GM18511 (cell line): ENCODE measurements at regions not wholly inside any gene's neighbourhood (a gene's known extent, or its start where the extent isn't known, plus 50 kb on each side); places are given as distances from the start of the nearest gene placed in this dataset.

Experiments used
- ATAC-seq: cut with Tn5 transposase; IDR thresholded peaks from one replicate; pipeline ENCODE4 v1.9.1; 2021; ENCODE audit warnings: mild to moderate bottlenecking, moderate library complexity; ENCODE audit not compliant: unreplicated experiment

GRCh38 chr5:117055517-117055916, 480.9 kb upstream of the SEMA6A start:
- no peak for ATAC-seq

DNA sequence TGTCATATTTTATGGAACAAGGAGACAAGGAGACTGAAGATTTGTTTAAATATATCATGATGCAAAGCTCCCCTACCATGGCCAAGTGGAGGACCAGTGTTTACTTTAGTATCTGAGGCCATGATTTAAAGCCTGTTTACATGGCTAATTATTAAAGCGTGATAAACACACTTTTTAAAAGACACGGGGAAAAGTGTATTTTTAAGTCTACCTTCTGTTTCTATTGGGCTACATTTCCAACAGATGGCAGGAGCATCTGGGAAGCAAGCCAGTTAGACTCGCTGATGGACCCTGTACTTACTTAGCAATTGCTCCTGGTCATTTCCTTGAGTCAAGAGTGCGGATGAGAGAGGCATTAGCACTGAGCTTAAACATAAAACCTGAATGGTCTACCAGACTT, 480.3 kb upstream of the SEMA6A start:
- ATAC-seq = no peak

DNA sequence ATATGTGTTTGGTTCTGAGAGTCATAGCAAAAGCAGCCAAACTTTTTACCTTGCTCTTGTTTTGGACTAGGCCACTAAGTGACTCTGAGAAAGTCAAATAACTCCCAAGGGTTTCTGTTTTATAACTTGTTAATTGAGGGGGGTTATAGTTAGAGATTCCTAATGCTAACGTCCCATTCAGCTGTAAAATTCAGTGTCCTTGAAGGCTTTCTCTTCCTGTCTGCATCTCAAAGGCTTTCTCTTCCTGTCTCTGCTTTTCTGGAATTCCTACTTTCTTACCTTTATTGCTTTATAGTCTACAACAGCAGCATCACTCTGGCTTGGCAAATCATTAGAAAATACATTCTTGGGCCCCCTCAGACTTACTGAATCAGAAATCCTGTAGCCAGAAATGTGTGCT, 479.5 kb upstream of the SEMA6A start:
- no peak for ATAC-seq

GRCh38 chr5:117041926-117042595, 467.4 kb upstream of the SEMA6A start:
- no peak for ATAC-seq

- no peak for ATAC-seq
Measured at GRCh38 chr5:117039035-117039434, 464.4 kb upstream of the SEMA6A start.

DNA sequence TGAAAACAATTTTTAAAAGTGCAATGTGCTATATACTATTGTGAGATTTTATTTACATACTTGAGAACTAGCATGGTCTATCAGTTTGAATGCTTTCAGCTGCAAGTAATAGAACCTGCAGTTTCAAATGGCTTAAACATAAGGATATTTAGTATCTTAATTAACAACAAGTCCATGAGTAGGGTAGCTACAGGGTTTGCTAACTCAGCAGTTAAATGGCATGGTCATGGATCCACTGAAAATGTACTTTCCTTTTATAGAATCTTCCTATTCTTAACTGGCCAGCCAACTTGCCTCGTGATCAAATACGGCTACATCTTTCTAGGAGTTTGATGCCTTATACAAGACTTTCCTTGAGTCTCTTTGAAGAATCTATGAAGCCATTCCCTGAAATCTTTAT, 452.8 kb upstream of the SEMA6A start:
- no peak for ATAC-seq

DNA sequence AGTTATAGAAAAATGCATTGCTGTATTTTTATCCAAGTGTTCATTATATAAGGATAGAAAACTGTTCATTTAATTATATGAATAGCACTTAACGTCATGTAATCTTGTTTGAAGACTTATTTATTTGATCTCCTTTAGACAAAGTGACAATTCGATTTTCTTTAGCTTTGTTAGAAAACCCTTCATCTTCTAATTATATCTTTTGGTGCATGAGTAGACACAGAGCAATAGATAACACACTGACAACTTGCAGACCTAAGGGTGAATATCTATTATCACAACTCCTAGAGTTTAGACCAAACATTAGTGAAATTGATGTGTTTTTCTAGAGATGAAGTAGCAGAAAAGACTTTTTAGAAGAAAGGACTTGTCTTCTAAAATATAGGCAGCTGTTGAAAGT, 446.4 kb upstream of the SEMA6A start:
- no peak for ATAC-seq

DNA sequence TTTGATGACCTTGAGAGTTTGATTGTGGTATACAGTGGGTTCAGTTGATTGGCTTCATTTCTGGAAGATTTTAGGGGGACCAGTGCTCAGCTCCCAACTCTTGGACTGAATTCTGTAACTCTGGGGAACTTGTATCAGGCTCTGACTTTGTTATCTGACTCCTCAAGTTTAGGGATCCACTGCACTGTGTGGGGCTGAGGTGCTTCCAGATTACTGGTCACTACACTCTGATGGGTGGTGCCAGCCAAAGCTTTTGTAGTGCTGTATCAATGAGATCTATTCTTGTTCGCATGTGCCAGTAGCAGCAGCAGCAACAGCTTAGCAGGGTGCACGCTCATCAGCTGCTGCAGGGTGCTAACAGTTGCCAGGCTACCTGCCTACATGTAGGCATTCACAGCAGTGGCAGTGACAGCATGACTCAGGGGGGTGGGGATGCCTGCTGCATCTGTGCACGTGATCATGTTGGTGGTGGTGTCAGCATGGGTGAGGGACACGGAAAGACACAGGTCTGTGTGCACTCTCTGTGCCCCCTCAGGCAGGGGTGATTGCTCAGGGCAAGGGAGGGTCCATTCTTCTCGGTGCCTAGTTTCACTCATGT, 438.8 kb upstream of the SEMA6A start:
- no peak for ATAC-seq

GRCh38 chr5:117010574-117010973, 436.0 kb upstream of the SEMA6A start:
- ATAC-seq = no peak

DNA sequence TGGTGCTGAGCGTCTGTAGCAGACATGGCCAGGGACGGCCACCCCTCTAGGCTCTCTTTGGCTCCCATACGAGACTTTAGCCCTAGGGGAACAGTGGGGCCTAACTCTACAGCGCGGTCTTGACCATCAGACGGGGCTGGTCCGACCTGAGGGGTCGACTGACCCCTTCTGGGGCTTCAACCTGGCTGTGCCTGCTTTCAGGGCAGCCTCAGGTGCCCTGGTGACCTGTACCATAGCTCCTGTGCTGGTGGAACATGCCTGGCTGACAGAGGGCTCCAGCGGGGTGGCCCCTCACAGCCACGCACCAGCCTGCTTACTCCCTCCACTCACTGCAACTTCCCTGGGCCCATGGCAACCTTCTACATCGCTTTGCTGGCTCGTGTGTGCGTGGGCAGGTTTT, 423.4 kb upstream of the SEMA6A start:
- ATAC-seq = no peak

- ATAC-seq = no peak
Measured at GRCh38 chr5:116992681-116993080, 418.1 kb upstream of the SEMA6A start.

DNA sequence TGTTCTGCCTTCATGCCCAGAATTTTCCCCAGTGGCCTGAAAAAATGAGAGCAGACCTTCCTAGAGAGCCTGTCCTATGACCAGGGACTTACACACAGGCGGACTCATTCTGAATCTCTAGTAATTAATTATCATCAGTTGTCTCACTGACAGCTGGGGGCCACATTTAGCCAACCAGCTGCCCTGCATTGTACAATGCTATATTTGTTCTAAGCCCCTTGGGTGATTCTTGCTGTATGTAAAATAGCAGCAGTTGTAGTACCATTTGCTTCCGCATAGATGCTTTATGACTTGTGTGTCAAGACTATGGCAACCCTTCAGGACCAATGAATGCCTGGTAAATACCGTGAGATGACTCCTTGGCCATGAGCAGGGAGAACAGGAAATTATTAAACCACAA, 415.4 kb upstream of the SEMA6A start:
- ATAC-seq = no peak

- ATAC-seq = no peak
Measured at GRCh38 chr5:116982035-116982434, 407.4 kb upstream of the SEMA6A start.

- no peak for ATAC-seq
Measured at GRCh38 chr5:116980581-116980980, 406.0 kb upstream of the SEMA6A start.

GRCh38 chr5:116976767-116977166, 402.1 kb upstream of the SEMA6A start:
- ATAC-seq = no peak

DNA sequence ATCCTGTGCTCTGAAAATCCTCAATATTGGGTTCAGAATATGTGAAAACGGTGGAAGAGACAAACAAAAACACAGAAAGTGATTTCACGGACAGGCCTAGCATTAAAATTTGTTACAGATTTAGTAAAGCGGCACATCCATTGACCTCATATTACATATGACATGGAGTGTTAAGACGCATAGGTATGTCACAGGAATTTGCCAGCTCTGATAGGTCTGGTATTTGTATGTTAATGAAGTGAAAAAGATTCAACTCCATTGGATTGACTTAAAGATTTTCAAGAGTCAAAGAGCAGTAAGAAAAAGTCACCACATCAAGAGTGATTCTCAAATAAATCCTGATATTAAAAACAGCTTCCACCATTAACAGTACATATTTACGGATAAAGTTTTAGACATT, 396.5 kb upstream of the SEMA6A start:
- no peak for ATAC-seq

- no peak for ATAC-seq
Measured at GRCh38 chr5:116970318-116970717, 395.7 kb upstream of the SEMA6A start.

DNA sequence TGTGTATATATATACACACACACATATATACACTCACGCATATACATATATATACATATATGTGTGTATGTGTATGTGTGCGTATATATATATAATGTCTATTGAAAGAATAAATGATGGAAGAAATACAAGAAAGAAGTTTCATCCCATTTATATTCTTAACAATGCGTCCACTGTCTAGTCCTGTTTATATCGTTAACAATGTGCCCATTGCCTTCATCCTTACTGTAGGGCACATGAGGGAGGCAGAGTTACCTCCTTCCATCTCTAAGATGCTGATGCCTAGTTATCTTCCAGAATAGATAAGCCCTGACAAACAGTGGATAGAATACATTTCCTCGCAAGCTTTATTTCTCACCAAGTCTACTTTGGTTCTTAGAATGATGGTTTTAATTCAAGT, 389.8 kb upstream of the SEMA6A start:
- no peak for ATAC-seq

DNA sequence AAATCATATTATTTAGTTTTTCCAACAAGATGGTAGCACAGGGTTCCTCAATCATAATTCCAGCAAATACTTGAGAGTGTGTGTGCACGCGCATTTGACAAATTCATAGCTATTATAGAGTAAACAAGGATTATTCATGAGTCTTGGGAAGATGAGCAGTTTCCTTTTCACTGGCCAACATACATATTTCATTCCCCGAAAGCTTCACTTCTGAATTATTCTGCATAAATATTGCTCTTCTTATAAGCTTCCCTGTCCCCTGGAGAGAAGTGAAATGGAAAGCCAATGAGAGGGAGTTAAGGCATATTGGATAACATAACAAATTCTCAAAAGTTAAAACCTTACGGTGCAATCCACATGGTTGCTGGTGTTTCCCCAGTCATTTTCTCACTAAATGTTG, 386.4 kb upstream of the SEMA6A start:
- no peak for ATAC-seq

GRCh38 chr5:116959843-116960242, 385.2 kb upstream of the SEMA6A start:
- ATAC-seq = no peak

DNA sequence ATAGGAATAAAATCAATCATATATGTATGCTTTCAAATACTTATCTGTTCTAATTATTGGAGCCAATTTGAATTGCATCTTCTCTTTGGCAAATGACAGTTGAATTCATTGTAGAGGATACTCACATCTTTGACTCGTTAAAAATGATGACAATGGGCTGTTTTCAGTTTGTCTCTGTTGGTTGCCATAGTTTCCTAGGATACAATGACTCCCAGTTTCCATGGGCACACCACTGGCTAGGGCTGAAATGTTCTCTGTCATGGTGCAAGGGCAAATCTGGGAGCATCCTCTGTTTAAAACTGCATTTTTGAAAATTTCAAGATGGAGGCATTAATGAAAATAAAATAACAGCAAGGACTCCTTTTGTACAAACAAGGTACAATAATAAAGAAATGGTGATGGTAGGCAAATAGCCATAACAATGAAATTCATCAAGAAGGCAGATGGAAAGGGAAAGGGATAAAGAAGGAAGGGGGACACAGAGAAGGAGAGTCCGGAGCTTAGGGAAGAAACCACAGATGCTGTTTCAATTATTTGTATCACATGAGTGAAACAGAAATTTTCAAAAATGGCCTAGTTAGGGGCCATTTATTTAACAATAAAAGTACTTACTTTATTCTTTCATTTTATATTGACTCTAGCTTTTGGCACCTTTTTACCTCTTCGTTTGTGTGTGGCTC, 378.8 kb upstream of the SEMA6A start:
- no peak for ATAC-seq

GRCh38 chr5:116951219-116951618, 376.6 kb upstream of the SEMA6A start:
- ATAC-seq = no peak
